GM12872 (cell line): ENCODE measurements at regions not wholly inside any gene's neighbourhood (a gene's known extent, or its start where the extent isn't known, plus 50 kb on each side); places are given as distances from the start of the nearest gene placed in this dataset.

Source experiments
- TF ChIP-seq, protein P1 (sequence below): IDR thresholded peaks from 3 replicates; pipeline ENCODE4 v1.5.1; 2011; ENCODE audit warnings: low read depth, mild to moderate bottlenecking, low read length, moderate library complexity; ENCODE audit not compliant: insufficient read depth

DNA sequence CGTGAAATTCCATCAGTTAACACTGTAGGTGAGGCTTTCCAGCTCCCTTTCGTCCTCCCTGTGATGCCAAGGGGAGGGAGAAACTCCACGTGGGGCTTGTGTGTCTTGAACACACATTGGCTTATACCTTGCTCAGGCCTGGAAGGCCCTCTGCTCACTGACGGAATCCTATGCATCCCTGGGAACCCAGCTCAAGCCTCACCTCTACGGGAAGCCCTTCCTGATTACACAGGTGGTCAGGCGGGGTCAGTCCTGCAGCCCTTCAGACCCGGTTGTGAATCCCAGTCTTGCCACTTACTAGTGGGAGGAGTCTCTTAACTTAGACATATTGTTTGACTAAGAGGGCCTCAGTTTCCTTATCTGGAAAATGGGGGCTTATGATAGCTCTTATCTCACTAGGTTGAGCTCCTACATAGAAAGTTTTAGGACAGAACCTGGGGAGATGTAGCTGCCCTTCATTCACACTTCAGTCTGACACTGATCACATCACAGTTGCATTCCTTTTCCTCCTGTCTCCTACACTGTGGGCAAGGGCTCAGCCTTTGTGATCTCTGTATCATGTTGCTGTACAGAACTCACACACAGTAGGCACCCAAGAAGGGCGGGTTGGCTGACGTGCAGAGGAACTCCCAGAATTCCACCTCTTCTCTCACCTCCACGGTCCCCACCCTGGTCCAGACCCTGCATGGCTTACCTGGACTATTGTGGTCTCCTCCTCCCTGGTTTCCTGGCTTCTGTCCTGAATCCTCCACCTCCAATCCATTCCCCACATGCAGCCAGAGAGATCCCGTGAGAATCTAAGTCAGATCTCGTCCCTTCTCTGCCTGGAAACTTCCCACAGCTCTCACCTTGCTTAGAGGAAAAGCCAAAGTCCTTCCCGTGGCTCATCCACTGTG lies 129.6 kb downstream of the CEBPB start:
- TF ChIP-seq, protein P1, sequence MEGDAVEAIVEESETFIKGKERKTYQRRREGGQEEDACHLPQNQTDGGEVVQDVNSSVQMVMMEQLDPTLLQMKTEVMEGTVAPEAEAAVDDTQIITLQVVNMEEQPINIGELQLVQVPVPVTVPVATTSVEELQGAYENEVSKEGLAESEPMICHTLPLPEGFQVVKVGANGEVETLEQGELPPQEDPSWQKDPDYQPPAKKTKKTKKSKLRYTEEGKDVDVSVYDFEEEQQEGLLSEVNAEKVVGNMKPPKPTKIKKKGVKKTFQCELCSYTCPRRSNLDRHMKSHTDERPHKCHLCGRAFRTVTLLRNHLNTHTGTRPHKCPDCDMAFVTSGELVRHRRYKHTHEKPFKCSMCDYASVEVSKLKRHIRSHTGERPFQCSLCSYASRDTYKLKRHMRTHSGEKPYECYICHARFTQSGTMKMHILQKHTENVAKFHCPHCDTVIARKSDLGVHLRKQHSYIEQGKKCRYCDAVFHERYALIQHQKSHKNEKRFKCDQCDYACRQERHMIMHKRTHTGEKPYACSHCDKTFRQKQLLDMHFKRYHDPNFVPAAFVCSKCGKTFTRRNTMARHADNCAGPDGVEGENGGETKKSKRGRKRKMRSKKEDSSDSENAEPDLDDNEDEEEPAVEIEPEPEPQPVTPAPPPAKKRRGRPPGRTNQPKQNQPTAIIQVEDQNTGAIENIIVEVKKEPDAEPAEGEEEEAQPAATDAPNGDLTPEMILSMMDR: no peak

- TF ChIP-seq, protein P1: no peak
These were observed 130.5 kb downstream of the CEBPB start for GRCh38 chr20:50320901-50321796.

- TF ChIP-seq, protein P1: no peak
These were observed 131.3 kb downstream of the CEBPB start for GRCh38 chr20:50321797-50322480.

DNA sequence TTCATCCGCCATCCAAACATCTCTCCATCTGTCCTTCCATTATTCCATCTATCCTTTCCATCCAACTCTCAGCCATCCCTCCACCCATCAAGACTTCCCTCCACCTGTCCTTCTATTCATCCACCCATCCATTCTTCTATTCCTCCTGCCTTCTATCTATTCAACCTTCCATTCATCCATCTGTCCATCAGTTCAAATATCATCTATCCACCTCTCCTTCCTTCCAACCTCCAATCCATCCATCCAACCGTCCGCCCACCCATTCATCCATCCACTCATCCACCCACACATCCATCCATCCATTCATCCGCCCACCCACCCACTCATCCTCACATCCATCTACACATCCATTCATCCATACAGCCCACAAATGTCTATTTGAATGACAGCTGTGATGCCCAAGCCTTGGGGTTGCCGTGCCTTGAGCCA lies 132.1 kb downstream of the CEBPB start:
- TF ChIP-seq, protein P1: no peak

- TF ChIP-seq, protein P1: no peak
These were observed 132.6 kb downstream of the CEBPB start for GRCh38 chr20:50323209-50323608.

GRCh38 chr20:50323777-50324775 lies 133.4 kb downstream of the CEBPB start:
- TF ChIP-seq, protein P1: no peak
